ENCODE measurements at regions not wholly inside any gene's neighbourhood (a gene's known extent, or its start where the extent isn't known, plus 50 kb on each side); places are given as distances from the start of the nearest gene placed in this dataset.

DNA sequence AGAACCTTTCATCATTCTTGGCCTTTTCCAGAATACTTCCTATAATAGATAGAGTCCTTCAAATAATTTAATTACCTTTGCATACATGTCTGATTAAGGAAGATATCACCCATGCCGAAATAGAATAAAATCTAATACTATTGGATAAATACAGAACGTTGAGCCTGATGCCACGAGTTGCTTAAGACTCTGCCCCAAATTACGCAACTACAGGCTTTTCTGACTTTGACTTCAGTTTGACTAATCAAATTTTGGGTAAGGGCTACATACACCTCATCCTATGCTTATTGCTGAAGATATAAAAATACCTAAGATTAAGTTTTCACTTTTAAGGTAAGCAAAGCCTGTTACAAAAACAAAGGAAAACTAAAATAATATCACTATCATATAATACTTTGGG is 1065.1 kb upstream of the NRXN1 start:
- TF ChIP-seq CTCF (IDR thresholded peaks at IDR 0.05), result no peak
- no peak for TF ChIP-seq EP300 (IDR thresholded peaks at IDR 0.05)
- TF ChIP-seq POLR2AphosphoS5 (IDR thresholded peaks at IDR 0.05), result no peak

Data from suprapubic skin (tissue), 4 donors.